ENCODE measurements at regions not wholly inside any gene's neighbourhood (a gene's known extent, or its start where the extent isn't known, plus 50 kb on each side); places are given as distances from the start of the nearest gene placed in this dataset.

DNA sequence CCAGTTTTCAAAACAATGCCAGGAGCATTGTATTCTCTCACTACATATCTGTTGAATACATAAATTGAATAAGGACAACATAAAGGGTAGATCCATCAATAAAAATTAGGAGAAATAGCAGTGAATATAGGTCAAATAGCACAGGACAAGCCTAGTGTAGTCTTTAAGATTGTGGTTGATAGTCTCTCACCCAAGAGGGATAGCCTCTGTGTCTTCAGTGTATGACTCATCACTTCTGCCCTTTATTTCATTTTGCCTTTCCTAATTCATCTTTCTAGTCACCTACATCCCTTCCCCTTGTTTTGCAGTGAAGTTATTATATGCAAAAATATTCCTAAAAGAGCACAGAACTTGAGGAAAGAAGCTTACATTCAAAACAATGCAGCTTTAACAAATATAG lies 335.0 kb upstream of the TUSC1 start:
- TF ChIP-seq POLR2A (IDR thresholded peaks at IDR 0.05): no peak
- TF ChIP-seq, protein P1, sequence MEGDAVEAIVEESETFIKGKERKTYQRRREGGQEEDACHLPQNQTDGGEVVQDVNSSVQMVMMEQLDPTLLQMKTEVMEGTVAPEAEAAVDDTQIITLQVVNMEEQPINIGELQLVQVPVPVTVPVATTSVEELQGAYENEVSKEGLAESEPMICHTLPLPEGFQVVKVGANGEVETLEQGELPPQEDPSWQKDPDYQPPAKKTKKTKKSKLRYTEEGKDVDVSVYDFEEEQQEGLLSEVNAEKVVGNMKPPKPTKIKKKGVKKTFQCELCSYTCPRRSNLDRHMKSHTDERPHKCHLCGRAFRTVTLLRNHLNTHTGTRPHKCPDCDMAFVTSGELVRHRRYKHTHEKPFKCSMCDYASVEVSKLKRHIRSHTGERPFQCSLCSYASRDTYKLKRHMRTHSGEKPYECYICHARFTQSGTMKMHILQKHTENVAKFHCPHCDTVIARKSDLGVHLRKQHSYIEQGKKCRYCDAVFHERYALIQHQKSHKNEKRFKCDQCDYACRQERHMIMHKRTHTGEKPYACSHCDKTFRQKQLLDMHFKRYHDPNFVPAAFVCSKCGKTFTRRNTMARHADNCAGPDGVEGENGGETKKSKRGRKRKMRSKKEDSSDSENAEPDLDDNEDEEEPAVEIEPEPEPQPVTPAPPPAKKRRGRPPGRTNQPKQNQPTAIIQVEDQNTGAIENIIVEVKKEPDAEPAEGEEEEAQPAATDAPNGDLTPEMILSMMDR (IDR thresholded peaks at IDR 0.05): no peak
